ENCODE measurements at regions not wholly inside any gene's neighbourhood (a gene's known extent, or its start where the extent isn't known, plus 50 kb on each side); places are given as distances from the start of the nearest gene placed in this dataset.

- TF ChIP-seq CTCF (IDR thresholded peaks at IDR 0.05), result no peak
- no peak for TF ChIP-seq POLR2A (IDR thresholded peaks at IDR 0.05)
These were observed 318.7 kb upstream of the PPP2R3A start for GRCh38 chr3:135646873-135647272.
